Mesenchymal stem cell (in vitro differentiated cells and primary cell): ENCODE measurements at regions not wholly inside any gene's neighbourhood (a gene's known extent, or its start where the extent isn't known, plus 50 kb on each side); places are given as distances from the start of the nearest gene placed in this dataset.

Experiments used
- DNase-seq: peaks from one replicate; pipeline ENCODE4 v3.0.0-alpha.2; 2013
- H2AFZ ChIP-seq: one replicate; pipeline ENCODE4 v1.6.1; 2013; ENCODE audit warnings: low read depth, mild to moderate bottlenecking, control low read depth, inconsistent platforms, low read length, moderate library complexity
- H2AK5ac ChIP-seq: 2 replicates; pipeline ENCODE4 v1.6.1; 2013; ENCODE audit warnings: low read length, moderate library complexity, mild to moderate bottlenecking, inconsistent platforms; ENCODE audit not compliant: severe bottlenecking
- H2BK120ac ChIP-seq: one replicate; pipeline ENCODE4 v1.6.1; 2013; ENCODE audit warnings: low read depth, mild to moderate bottlenecking, inconsistent platforms, low read length, moderate library complexity
- H2BK12ac ChIP-seq, 2 experiments: one replicate each; pipeline ENCODE4 v1.6.1; 2013; ENCODE audit warnings: inconsistent platforms in 2 of 2, low read length in 2 of 2, mild to moderate bottlenecking in 2 of 2, moderate library complexity in 2 of 2, control low read depth in 1 of 2
- H2BK15ac ChIP-seq: one replicate; pipeline ENCODE4 v1.6.1; 2013; ENCODE audit warnings: mild to moderate bottlenecking, low read depth, inconsistent platforms; ENCODE audit not compliant: poor library complexity, severe bottlenecking
- H2BK5ac ChIP-seq: 2 replicates; pipeline ENCODE4 v1.6.1; 2013; ENCODE audit warnings: low read depth, mild to moderate bottlenecking, low read length, control low read depth, inconsistent platforms; ENCODE audit not compliant: poor library complexity, severe bottlenecking
- H3K14ac ChIP-seq, 2 experiments: one replicate each; pipeline ENCODE4 v1.6.1; 2013; ENCODE audit warnings: inconsistent platforms in 2 of 2, low read length in 2 of 2, control low read depth in 1 of 2, mild to moderate bottlenecking in 1 of 2, moderate library complexity in 1 of 2
- H3K18ac ChIP-seq, 2 experiments: one replicate each; pipeline ENCODE4 v1.6.1; 2013; ENCODE audit warnings: inconsistent platforms in 2 of 2, low read length in 2 of 2, control low read depth in 1 of 2, low read depth in 1 of 2, mild to moderate bottlenecking in 1 of 2
- H3K23ac ChIP-seq, 2 experiments: one replicate each; pipeline ENCODE4 v1.6.1; 2013; ENCODE audit warnings: inconsistent platforms in 2 of 2, low read length in 2 of 2, mild to moderate bottlenecking in 2 of 2, moderate library complexity in 2 of 2, control low read depth in 1 of 2
- H3K27ac ChIP-seq: 2 replicates; pipeline ENCODE4 v1.5.1; 2013; ENCODE audit warnings: mild to moderate bottlenecking, moderate library complexity, low read length, control low read depth, inconsistent platforms; ENCODE audit not compliant: poor library complexity, severe bottlenecking
- H3K27me3 ChIP-seq, 2 experiments: 2 replicates each; pipeline versions ENCODE4 v1.6.1 to v1.7.0; 2013; ENCODE audit warnings: low read length in 2 of 2, mild to moderate bottlenecking in 2 of 2, moderate library complexity in 2 of 2, control low read depth in 1 of 2, inconsistent platforms in 1 of 2; ENCODE audit not compliant: control insufficient read depth in 1 of 2, insufficient read depth in 1 of 2
- H3K36me3 ChIP-seq, 2 experiments: 2 replicates each; pipeline versions ENCODE4 v1.6.1 to v1.7.0; 2013; ENCODE audit warnings: low read length in 2 of 2, control low read depth in 1 of 2, inconsistent platforms in 1 of 2, low read depth in 1 of 2, mild to moderate bottlenecking in 1 of 2; ENCODE audit not compliant: insufficient read depth in 2 of 2, control insufficient read depth in 1 of 2
- H3K4ac ChIP-seq, 2 experiments: one replicate each; pipeline ENCODE4 v1.6.1; 2013; ENCODE audit warnings: inconsistent platforms in 2 of 2, low read length in 2 of 2, mild to moderate bottlenecking in 2 of 2, moderate library complexity in 2 of 2, control low read depth in 1 of 2, low read depth in 1 of 2
- H3K4me1 ChIP-seq: 2 replicates; pipeline ENCODE4 v1.6.1; 2013; ENCODE audit warnings: low read depth, low read length, control low read depth; ENCODE audit not compliant: control insufficient read depth, insufficient read depth
- H3K4me2 ChIP-seq: 2 replicates; pipeline ENCODE4 v1.6.1; 2013; ENCODE audit warnings: low read length, mild to moderate bottlenecking, inconsistent platforms; ENCODE audit not compliant: poor library complexity, severe bottlenecking
- H3K4me3 ChIP-seq, 2 experiments: 2 replicates each; pipeline versions ENCODE4 v1.5.1 to v1.7.0; 2013; ENCODE audit warnings: low read length in 2 of 2, mild to moderate bottlenecking in 2 of 2, control low read depth in 1 of 2, low read depth in 1 of 2; ENCODE audit not compliant: insufficient read depth in 1 of 2
- H3K79me1 ChIP-seq: replicated peaks from 2 replicates; pipeline ENCODE4 v1.6.1; 2013; ENCODE audit warnings: mild to moderate bottlenecking, control low read depth, low read length, inconsistent platforms; ENCODE audit not compliant: poor library complexity, severe bottlenecking
- H3K9ac ChIP-seq: 2 replicates; pipeline ENCODE4 v1.7.0; 2013; ENCODE audit warnings: mild to moderate bottlenecking, low read length, moderate library complexity
- H3K9me3 ChIP-seq: 2 replicates; pipeline ENCODE4 v1.7.0; 2013; ENCODE audit warnings: mild to moderate bottlenecking, low read length; ENCODE audit not compliant: control insufficient read depth
- H4K8ac ChIP-seq: one replicate; pipeline ENCODE4 v1.6.1; 2013; ENCODE audit warnings: inconsistent platforms, mild to moderate bottlenecking, low read length, moderate library complexity
- H4K91ac ChIP-seq: one replicate; pipeline ENCODE4 v1.6.1; 2013; ENCODE audit warnings: mild to moderate bottlenecking, low read length, inconsistent platforms
- WGBS: methylation state at CpG from one replicate; pipeline ENCODE4 v1.1.7; 2013; ENCODE audit warnings: mixed read lengths; 5-methylcytosine and 5-hydroxymethylcytosine counted together

- no peak overlapping the region for H4K8ac ChIP-seq
- H2BK5ac ChIP-seq: no peak overlapping the region
- H3K4me1 ChIP-seq: no peaks in the 10 kb centered on the region
- no peaks in the 10 kb centered on the region for H3K9me3 ChIP-seq
- H3K4ac ChIP-seq: no peak overlapping the region
- H3K79me1 ChIP-seq: no peaks in the 10 kb centered on the region
- no peaks in the 10 kb centered on the region for H3K27me3 ChIP-seq
- H2AFZ ChIP-seq: no peak overlapping the region
- H3K18ac ChIP-seq: no peak overlapping the region
- H3K9ac ChIP-seq: no peak overlapping the region
- H2BK120ac ChIP-seq: no peak overlapping the region
- H3K36me3 ChIP-seq: no peaks in the 10 kb centered on the region
- no peak overlapping the region for H3K4me2 ChIP-seq
- H3K23ac ChIP-seq: no peak overlapping the region
- no peak overlapping the region for H3K14ac ChIP-seq
- H3K4me3 ChIP-seq: no peak overlapping the region
- H2AK5ac ChIP-seq: no peak overlapping the region
- no peak overlapping the region for H3K27ac ChIP-seq
- 100% methylated on average over 1 of the region's 3 CpGs for WGBS
- DNase-seq: no peak
- H2BK15ac ChIP-seq: no peak overlapping the region
- H4K91ac ChIP-seq: no peak overlapping the region
- H2BK12ac ChIP-seq: no peak overlapping the region
Measured at GRCh38 chr14:86770186-86770585, 1222.8 kb downstream of the GALC start.

DNA sequence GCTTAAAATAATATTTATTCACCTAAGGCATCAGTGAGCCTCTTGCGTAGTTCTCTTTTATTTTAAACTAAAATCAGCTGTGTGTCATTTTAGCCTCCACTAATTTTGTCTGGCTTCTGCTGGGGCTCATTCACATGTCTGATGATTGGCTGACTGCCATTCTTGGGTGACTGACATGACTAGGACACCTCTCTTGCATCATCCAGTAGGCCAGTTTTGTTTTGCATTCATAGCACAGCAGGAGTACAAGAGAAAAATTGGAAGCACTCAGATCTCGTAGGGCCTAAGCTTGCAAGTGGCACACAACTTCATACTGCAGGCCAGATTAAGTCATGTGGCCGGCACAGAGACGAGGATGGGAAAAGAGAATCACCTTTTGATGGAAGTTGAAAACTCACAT is 1226.5 kb downstream of the GALC start:
- no peak overlapping the region for H3K4ac ChIP-seq
- H2AK5ac ChIP-seq: no peak overlapping the region
- H3K14ac ChIP-seq: no peak overlapping the region
- H2BK5ac ChIP-seq: no peak overlapping the region
- no peaks in the 10 kb centered on the region for H3K36me3 ChIP-seq
- H3K27me3 ChIP-seq: no peaks in the 10 kb centered on the region
- no peak overlapping the region for H4K8ac ChIP-seq
- no peak overlapping the region for H3K4me3 ChIP-seq
- H2BK120ac ChIP-seq: no peak overlapping the region
- no peak overlapping the region for H3K23ac ChIP-seq
- WGBS: over 99% methylated on average over 4 of the region's 4 CpGs
- no peak overlapping the region for H2AFZ ChIP-seq
- H3K4me1 ChIP-seq: no peaks in the 10 kb centered on the region
- H3K79me1 ChIP-seq: no peaks in the 10 kb centered on the region
- no peak overlapping the region for H3K27ac ChIP-seq
- DNase-seq: no peak
- H2BK12ac ChIP-seq: no peak overlapping the region
- H3K18ac ChIP-seq: no peak overlapping the region
- H4K91ac ChIP-seq: no peak overlapping the region
- no peak overlapping the region for H3K9ac ChIP-seq
- H2BK15ac ChIP-seq: no peak overlapping the region
- H3K9me3 ChIP-seq: no peaks in the 10 kb centered on the region
- H3K4me2 ChIP-seq: no peak overlapping the region

- H3K9me3 ChIP-seq: no peaks in the 10 kb centered on the region
- H3K14ac ChIP-seq: no peak overlapping the region
- H3K4ac ChIP-seq: no peak overlapping the region
- H2AFZ ChIP-seq: no peak overlapping the region
- H3K27ac ChIP-seq: no peak overlapping the region
- H3K36me3 ChIP-seq: no peaks in the 10 kb centered on the region
- DNase-seq: no peak
- H3K9ac ChIP-seq: no peak overlapping the region
- no peak overlapping the region for H3K23ac ChIP-seq
- no peak overlapping the region for H3K18ac ChIP-seq
- WGBS: 87% methylated on average over 4 of the region's 6 CpGs
- no peak overlapping the region for H2BK12ac ChIP-seq
- H4K91ac ChIP-seq: no peak overlapping the region
- no peak overlapping the region for H2BK15ac ChIP-seq
- no peak overlapping the region for H2BK5ac ChIP-seq
- H3K27me3 ChIP-seq: no peaks in the 10 kb centered on the region
- no peak overlapping the region for H3K4me3 ChIP-seq
- no peak overlapping the region for H2BK120ac ChIP-seq
- no peaks in the 10 kb centered on the region for H3K4me1 ChIP-seq
- no peaks in the 10 kb centered on the region for H3K79me1 ChIP-seq
- no peak overlapping the region for H2AK5ac ChIP-seq
- H4K8ac ChIP-seq: no peak overlapping the region
- no peak overlapping the region for H3K4me2 ChIP-seq
Measured at GRCh38 chr14:86761611-86762010, 1231.4 kb downstream of the GALC start.

GRCh38 chr14:86756521-86757190 is 1226.7 kb downstream of the FLRT2 start:
- Histone ChIP-seq H3K4me1 (no peaks in the 10 kb centered on the region), H4K91ac (no peak overlapping the region), H2BK5ac (no peak overlapping the region), H3K23ac (no peak overlapping the region), H3K4me2 (no peak overlapping the region), H3K14ac (no peak overlapping the region), H3K9ac (no peak overlapping the region), H2AFZ (no peak overlapping the region), H3K27ac (no peak overlapping the region), H3K79me1 (no peaks in the 10 kb centered on the region), H4K8ac (no peak overlapping the region), H3K4ac (no peak overlapping the region), H3K9me3 (peaks cover 12% of the 10 kb centered on the region), H3K18ac (no peak overlapping the region), H2BK15ac (no peak overlapping the region), H3K4me3 (no peak overlapping the region), H2BK12ac (no peak overlapping the region), H2AK5ac (no peak overlapping the region), H2BK120ac (no peak overlapping the region), H3K36me3 (no peaks in the 10 kb centered on the region), H3K27me3 (no peaks in the 10 kb centered on the region)
- WGBS: 72% methylated on average over 5 of the region's 7 CpGs
- DNase-seq: peak; percentile 22
